Uterus (tissue), 2 donors: ENCODE measurements at regions not wholly inside any gene's neighbourhood (a gene's known extent, or its start where the extent isn't known, plus 50 kb on each side); places are given as distances from the start of the nearest gene placed in this dataset.

ENCODE experiments used
- POLR2A ChIP-seq, 2 donors: fragments of 450-650 bp; IDR thresholded peaks; one replicate each; pipeline ENCODE4 v1.6.1; 2016; ENCODE audit warnings: antibody characterized with exemption in 2 of 2, mild to moderate bottlenecking in 1 of 2, moderate library complexity in 1 of 2
- TF ChIP-seq, protein P1 (sequence below), 4 experiments: fragments of 200-600 bp in 2 of 4; fragments of 450-650 bp in 2 of 4; sonication (generic) in 2 of 4; IDR thresholded peaks; one replicate each; pipeline ENCODE4 v1.5.1; 2016 to 2019; ENCODE audit warnings: antibody characterized with exemption in 4 of 4, mild to moderate bottlenecking in 2 of 4, moderate library complexity in 1 of 4

GRCh38 chr2:105576050-105576439 is 168.7 kb upstream of the NCK2 start:
- TF ChIP-seq, protein P1, sequence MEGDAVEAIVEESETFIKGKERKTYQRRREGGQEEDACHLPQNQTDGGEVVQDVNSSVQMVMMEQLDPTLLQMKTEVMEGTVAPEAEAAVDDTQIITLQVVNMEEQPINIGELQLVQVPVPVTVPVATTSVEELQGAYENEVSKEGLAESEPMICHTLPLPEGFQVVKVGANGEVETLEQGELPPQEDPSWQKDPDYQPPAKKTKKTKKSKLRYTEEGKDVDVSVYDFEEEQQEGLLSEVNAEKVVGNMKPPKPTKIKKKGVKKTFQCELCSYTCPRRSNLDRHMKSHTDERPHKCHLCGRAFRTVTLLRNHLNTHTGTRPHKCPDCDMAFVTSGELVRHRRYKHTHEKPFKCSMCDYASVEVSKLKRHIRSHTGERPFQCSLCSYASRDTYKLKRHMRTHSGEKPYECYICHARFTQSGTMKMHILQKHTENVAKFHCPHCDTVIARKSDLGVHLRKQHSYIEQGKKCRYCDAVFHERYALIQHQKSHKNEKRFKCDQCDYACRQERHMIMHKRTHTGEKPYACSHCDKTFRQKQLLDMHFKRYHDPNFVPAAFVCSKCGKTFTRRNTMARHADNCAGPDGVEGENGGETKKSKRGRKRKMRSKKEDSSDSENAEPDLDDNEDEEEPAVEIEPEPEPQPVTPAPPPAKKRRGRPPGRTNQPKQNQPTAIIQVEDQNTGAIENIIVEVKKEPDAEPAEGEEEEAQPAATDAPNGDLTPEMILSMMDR (IDR thresholded peaks at IDR 0.05): no peak
- TF ChIP-seq POLR2A (IDR thresholded peaks at IDR 0.05): no peak
